ENCODE measurements at regions not wholly inside any gene's neighbourhood (a gene's known extent, or its start where the extent isn't known, plus 50 kb on each side); places are given as distances from the start of the nearest gene placed in this dataset.

GRCh38 chr4:142975618-142976017 lies 129.5 kb upstream of the INPP4B start:
- H3K27ac Mint-ChIP-seq: no peak overlapping the region

GRCh38 chr4:142976482-142976881 lies 130.4 kb upstream of the INPP4B start:
- TF ChIP-seq CTCF (IDR thresholded peaks at IDR 0.05): no peak
- Mint-ChIP-seq H3K9me3 (no peaks in the 10 kb centered on the region), H3K36me3 (ENCODE audit: low read depth) (no peaks in the 10 kb centered on the region), H3K27me3 (ENCODE audit: low read depth, poor library complexity) (peaks cover 7% of the 10 kb centered on the region), H3K27ac (no peak overlapping the region), H3K4me1 (no peaks in the 10 kb centered on the region), H3K4me3 (no peak overlapping the region)
- no peak for DNase-seq

More at GRCh38 chr4:142975618-142976017, 129.5 kb upstream of the INPP4B start:
- Mint-ChIP-seq H3K36me3 (ENCODE audit: low read depth) (no peaks in the 10 kb centered on the region), H3K4me3 (no peak overlapping the region), H3K4me1 (no peaks in the 10 kb centered on the region), H3K27me3 (ENCODE audit: low read depth, poor library complexity) (peaks cover 7% of the 10 kb centered on the region), H3K9me3 (no peaks in the 10 kb centered on the region)
- DNase-seq: no peak
- no peak for TF ChIP-seq CTCF (IDR thresholded peaks at IDR 0.05)

GRCh38 chr4:142977182-142977581 lies 131.1 kb upstream of the INPP4B start:
- Mint-ChIP-seq H3K9me3 (no peaks in the 10 kb centered on the region), H3K4me3 (no peak overlapping the region), H3K4me1 (no peaks in the 10 kb centered on the region), H3K27me3 (ENCODE audit: low read depth, poor library complexity) (peaks cover 7% of the 10 kb centered on the region), H3K27ac (no peak overlapping the region), H3K36me3 (ENCODE audit: low read depth) (no peaks in the 10 kb centered on the region)
- DNase-seq: no peak
- no peak for TF ChIP-seq CTCF (IDR thresholded peaks at IDR 0.05)

GRCh38 chr4:142983065-142983464 lies 137.0 kb upstream of the INPP4B start:
- Mint-ChIP-seq H3K9me3 (no peaks in the 10 kb centered on the region), H3K4me3 (no peak overlapping the region), H3K27ac (no peak overlapping the region), H3K4me1 (no peaks in the 10 kb centered on the region), H3K36me3 (ENCODE audit: low read depth) (no peaks in the 10 kb centered on the region), H3K27me3 (ENCODE audit: low read depth, poor library complexity) (no peaks in the 10 kb centered on the region)
- TF ChIP-seq CTCF (IDR thresholded peaks at IDR 0.05): no peak
- no peak for DNase-seq

GRCh38 chr4:142983589-142983988 lies 137.5 kb upstream of the INPP4B start:
- no peak for DNase-seq
- TF ChIP-seq CTCF (IDR thresholded peaks at IDR 0.05): no peak
- Mint-ChIP-seq H3K36me3 (ENCODE audit: low read depth) (no peaks in the 10 kb centered on the region), H3K4me1 (no peaks in the 10 kb centered on the region), H3K27ac (no peak overlapping the region), H3K9me3 (no peaks in the 10 kb centered on the region), H3K27me3 (ENCODE audit: low read depth, poor library complexity) (no peaks in the 10 kb centered on the region), H3K4me3 (no peak overlapping the region)

- H3K9me3 Mint-ChIP-seq: peaks cover 7% of the 10 kb centered on the region
- no peak for DNase-seq
- no peak overlapping the region for H3K4me3 Mint-ChIP-seq
- TF ChIP-seq CTCF (IDR thresholded peaks at IDR 0.05): peak; percentile 37
- H3K36me3 Mint-ChIP-seq (ENCODE audit: low read depth): no peaks in the 10 kb centered on the region
- H3K4me1 Mint-ChIP-seq: no peaks in the 10 kb centered on the region
- no peaks in the 10 kb centered on the region for H3K27me3 Mint-ChIP-seq (ENCODE audit: low read depth, poor library complexity)
- no peak overlapping the region for H3K27ac Mint-ChIP-seq
These were observed 138.9 kb upstream of the INPP4B start for GRCh38 chr4:142984871-142985585.

Measured in nephron progenitor cell (in vitro differentiated cells).